Nephron (organoid): ENCODE measurements at regions not wholly inside any gene's neighbourhood (a gene's known extent, or its start where the extent isn't known, plus 50 kb on each side); places are given as distances from the start of the nearest gene placed in this dataset.

ENCODE experiments used
- H3K27ac Mint-ChIP-seq, 3 experiments: 2 replicates each; pipeline ENCODE4 v1.8.0; 2020; ENCODE audit warnings: mixed read lengths in 3 of 3, mild to moderate bottlenecking in 2 of 3, moderate library complexity in 1 of 3
- H3K27me3 Mint-ChIP-seq: 2 replicates; pipeline ENCODE4 v1.8.0; 2021; ENCODE audit warnings: low read depth, mild to moderate bottlenecking, moderate library complexity, mixed read lengths
- H3K36me3 Mint-ChIP-seq: 2 replicates; pipeline ENCODE4 v1.8.0; 2020; ENCODE audit warnings: low read depth, mixed read lengths
- H3K4me1 Mint-ChIP-seq: 2 replicates; pipeline ENCODE4 v1.8.0; 2020; ENCODE audit warnings: mixed read lengths
- H3K4me3 Mint-ChIP-seq, 3 experiments: 2 replicates each; pipeline ENCODE4 v1.8.0; 2020; ENCODE audit warnings: mild to moderate bottlenecking in 3 of 3, mixed read lengths in 3 of 3, moderate library complexity in 2 of 3
- H3K9me3 Mint-ChIP-seq: 2 replicates; pipeline ENCODE4 v1.8.0; 2020; ENCODE audit warnings: mixed read lengths
- CTCF ChIP-seq, 3 experiments: fragments of 200-600 bp; sonication (generic); IDR thresholded peaks; one replicate each; pipeline ENCODE4 v1.5.0; 2021; ENCODE audit warnings: antibody characterized with exemption in 3 of 3; ENCODE audit not compliant: unreplicated experiment in 3 of 3

GRCh38 chr4:89489338-89489771, 181.8 kb upstream of the GPRIN3 start:
- TF ChIP-seq CTCF (IDR thresholded peaks at IDR 0.05; ENCODE audit: unreplicated experiment in 3 of 3) = no peak
- H3K4me3 Mint-ChIP-seq = peak overlapping the region in 1 of 3 experiments; percentile 21
- peak overlapping the region in 2 of 3 experiments; percentile 66 to 68 for H3K27ac Mint-ChIP-seq
- H3K4me1 Mint-ChIP-seq = peaks cover 17% of the 10 kb centered on the region
- H3K9me3 Mint-ChIP-seq = peaks cover 3% of the 10 kb centered on the region
- no peaks in the 10 kb centered on the region for H3K36me3 Mint-ChIP-seq
- H3K27me3 Mint-ChIP-seq = no peaks in the 10 kb centered on the region

GRCh38 chr4:89488736-89489135, 181.1 kb upstream of the GPRIN3 start:
- Mint-ChIP-seq H3K9me3 (peaks cover 3% of the 10 kb centered on the region), H3K4me1 (peaks cover 17% of the 10 kb centered on the region), H3K27ac (no peak overlapping the region), H3K27me3 (no peaks in the 10 kb centered on the region), H3K4me3 (no peak overlapping the region), H3K36me3 (no peaks in the 10 kb centered on the region)
- TF ChIP-seq CTCF (IDR thresholded peaks at IDR 0.05; ENCODE audit: unreplicated experiment in 3 of 3) = no peak

- TF ChIP-seq CTCF (IDR thresholded peaks at IDR 0.05; ENCODE audit: unreplicated experiment in 3 of 3) = no peak
- Mint-ChIP-seq H3K4me1 (peaks cover 7% of the 10 kb centered on the region), H3K4me3 (no peak overlapping the region), H3K27ac (no peak overlapping the region), H3K27me3 (no peaks in the 10 kb centered on the region), H3K36me3 (no peaks in the 10 kb centered on the region), H3K9me3 (peaks cover 3% of the 10 kb centered on the region)
These were observed 179.1 kb upstream of the GPRIN3 start for GRCh38 chr4:89486673-89487072.

- H3K36me3 Mint-ChIP-seq = no peaks in the 10 kb centered on the region
- H3K9me3 Mint-ChIP-seq = peaks cover 3% of the 10 kb centered on the region
- H3K4me1 Mint-ChIP-seq = peaks cover 7% of the 10 kb centered on the region
- no peak overlapping the region for H3K4me3 Mint-ChIP-seq
- TF ChIP-seq CTCF (IDR thresholded peaks at IDR 0.05; ENCODE audit: unreplicated experiment in 3 of 3) = peak; percentile 51 to 60 (median 56)
- no peak overlapping the region for H3K27ac Mint-ChIP-seq
- no peaks in the 10 kb centered on the region for H3K27me3 Mint-ChIP-seq
These were observed 178.4 kb upstream of the GPRIN3 start for GRCh38 chr4:89486042-89486441.

- H3K27ac Mint-ChIP-seq = no peak overlapping the region
- H3K36me3 Mint-ChIP-seq = no peaks in the 10 kb centered on the region
- peaks cover 2% of the 10 kb centered on the region for H3K4me1 Mint-ChIP-seq
- no peak overlapping the region for H3K4me3 Mint-ChIP-seq
- no peaks in the 10 kb centered on the region for H3K27me3 Mint-ChIP-seq
- no peak for TF ChIP-seq CTCF (IDR thresholded peaks at IDR 0.05; ENCODE audit: unreplicated experiment in 3 of 3)
- peaks cover 12% of the 10 kb centered on the region for H3K9me3 Mint-ChIP-seq
These were observed 176.2 kb upstream of the GPRIN3 start for GRCh38 chr4:89483833-89484232.

GRCh38 chr4:89482926-89483595, 175.5 kb upstream of the GPRIN3 start:
- H3K4me1 Mint-ChIP-seq = no peaks in the 10 kb centered on the region
- H3K4me3 Mint-ChIP-seq = no peak overlapping the region
- no peaks in the 10 kb centered on the region for H3K27me3 Mint-ChIP-seq
- TF ChIP-seq CTCF (IDR thresholded peaks at IDR 0.05; ENCODE audit: unreplicated experiment in 3 of 3) = no peak
- no peaks in the 10 kb centered on the region for H3K36me3 Mint-ChIP-seq
- H3K9me3 Mint-ChIP-seq = peaks cover 16% of the 10 kb centered on the region
- no peak overlapping the region for H3K27ac Mint-ChIP-seq
